Sigmoid colon (tissue), 6 donors: ENCODE measurements at regions not wholly inside any gene's neighbourhood (a gene's known extent, or its start where the extent isn't known, plus 50 kb on each side); places are given as distances from the start of the nearest gene placed in this dataset.

Experiments
- DNase-seq: peaks from one replicate; pipeline ENCODE4 v3.0.0-alpha.2; 2019
- H3K27ac ChIP-seq, 4 donors: fragments of 200-600 bp; sonication (generic); one replicate each; pipeline ENCODE4 v1.5.1; 2016 to 2019; ENCODE audit warnings: mild to moderate bottlenecking in 1 of 4
- H3K27me3 ChIP-seq, 3 donors: fragments of 200-600 bp; sonication (generic); one replicate each; pipeline ENCODE4 v1.5.1; 2019; ENCODE audit warnings: mild to moderate bottlenecking in 1 of 3
- H3K36me3 ChIP-seq, 4 donors: fragments of 200-600 bp; sonication (generic); one replicate each; pipeline ENCODE4 v1.5.1; 2016 to 2019
- H3K4me1 ChIP-seq, 4 donors: fragments of 200-600 bp; sonication (generic); one replicate each; pipeline ENCODE4 v1.5.1; 2017 to 2019
- H3K4me3 ChIP-seq, 4 donors: fragments of 200-600 bp; sonication (generic); one replicate each; pipeline ENCODE4 v1.5.1; 2017 to 2019; ENCODE audit warnings: mild to moderate bottlenecking in 2 of 4, moderate library complexity in 1 of 4
- H3K9me3 ChIP-seq, 4 donors: fragments of 200-600 bp in 3 of 4; sonication (generic) in 3 of 4; one replicate each; pipeline versions ENCODE4 v1.5.1 to v1.6.1; 2013 to 2019
- CTCF ChIP-seq, 4 experiments: fragments of 450-650 bp in 3 of 4; fragments of 200-600 bp in 1 of 4; IDR thresholded peaks; one replicate each; pipeline ENCODE4 v1.5.1; 2016 to 2019; ENCODE audit warnings: antibody characterized with exemption in 4 of 4, mild to moderate bottlenecking in 3 of 4, moderate library complexity in 2 of 4
- EP300 ChIP-seq, 4 donors: sonication (generic); formaldehyde crosslinking; IDR thresholded peaks; one replicate each; pipeline ENCODE4 v1.6.1; 2017; ENCODE audit warnings: antibody characterized with exemption in 4 of 4
- POLR2A ChIP-seq, 2 donors: fragments of 450-650 bp; IDR thresholded peaks; one replicate each; pipeline ENCODE4 v1.6.1; 2016; ENCODE audit warnings: antibody characterized with exemption in 2 of 2, mild to moderate bottlenecking in 2 of 2, moderate library complexity in 2 of 2
- POLR2AphosphoS5 ChIP-seq, 4 donors: sonication (generic); formaldehyde crosslinking; IDR thresholded peaks; one replicate each; pipeline ENCODE4 v1.6.1; 2017; ENCODE audit warnings: antibody characterized with exemption in 4 of 4
- WGBS, 2 donors: extraction: QIAGEN DNeasy Blood & Tissue Kit; methylation state at CpG; one replicate each; pipeline ENCODE4 v1.1.7; 2013; 5-methylcytosine and 5-hydroxymethylcytosine counted together
- intact Hi-C: fragments of 100-400 bp; cut with DNase I; formaldehyde crosslinking; loops from one replicate; pipeline ENCODE4 v1.15.1; 2023
- donor health status: healthy with polysubstance abuse.
- donor health status: healthy.

- no peak for DNase-seq
- intact Hi-C loops = no loop called here
- 66 to 92% methylated on average over 1 of the region's 1 CpG for WGBS, 2 donors
Measured at GRCh38 chr4:82171531-82172155, 202.1 kb downstream of the HNRNPD start.

GRCh38 chr4:82149750-82150149 is 224.0 kb downstream of the HNRNPD start:
- TF ChIP-seq POLR2AphosphoS5 (IDR thresholded peaks at IDR 0.05) = no peak
- no peak for TF ChIP-seq CTCF (IDR thresholded peaks at IDR 0.05)
- TF ChIP-seq POLR2A (IDR thresholded peaks at IDR 0.05) = no peak
- no peak for TF ChIP-seq EP300 (IDR thresholded peaks at IDR 0.05)
- no peak overlapping the region for H3K4me3 ChIP-seq
- no peaks in the 10 kb centered on the region for H3K36me3 ChIP-seq
- no peaks in the 10 kb centered on the region for H3K4me1 ChIP-seq
- intact Hi-C loops = no loop called here
- H3K27me3 ChIP-seq = no peaks in the 10 kb centered on the region
- DNase-seq = no peak
- peaks cover 0 to 3% (median 0%) of the 10 kb centered on the region in 4 donors for H3K9me3 ChIP-seq
- no peak overlapping the region for H3K27ac ChIP-seq

More at GRCh38 chr4:82171531-82172155, 202.1 kb downstream of the HNRNPD start:
- Histone ChIP-seq H3K36me3 (no peaks in the 10 kb centered on the region), H3K27ac (no peak overlapping the region), H3K4me3 (no peak overlapping the region), H3K9me3 (no peaks in the 10 kb centered on the region), H3K27me3 (no peaks in the 10 kb centered on the region), H3K4me1 (no peaks in the 10 kb centered on the region)
- TF ChIP-seq EP300 (IDR thresholded peaks at IDR 0.05) (no peak), POLR2A (IDR thresholded peaks at IDR 0.05) (no peak), POLR2AphosphoS5 (IDR thresholded peaks at IDR 0.05) (no peak), CTCF (IDR thresholded peaks at IDR 0.05) (no peak)

- Histone ChIP-seq H3K27me3 (no peaks in the 10 kb centered on the region), H3K4me1 (no peaks in the 10 kb centered on the region), H3K4me3 (no peak overlapping the region), H3K36me3 (no peaks in the 10 kb centered on the region), H3K27ac (no peak overlapping the region), H3K9me3 (no peaks in the 10 kb centered on the region)
- TF ChIP-seq EP300 (IDR thresholded peaks at IDR 0.05) = no peak
- TF ChIP-seq POLR2A (IDR thresholded peaks at IDR 0.05) = no peak
- TF ChIP-seq POLR2AphosphoS5 (IDR thresholded peaks at IDR 0.05) = no peak
- TF ChIP-seq CTCF (IDR thresholded peaks at IDR 0.05) = no peak
- DNase-seq = no peak
- intact Hi-C loops = no loop called here
- WGBS, 2 donors = 70 to 79% methylated on average over 3 of the region's 3 CpGs
Measured at GRCh38 chr4:82145850-82146249, 227.9 kb downstream of the HNRNPD start.

- Histone ChIP-seq H3K4me1 (no peaks in the 10 kb centered on the region), H3K27ac (no peak overlapping the region), H3K27me3 (no peaks in the 10 kb centered on the region), H3K9me3 (no peaks in the 10 kb centered on the region), H3K4me3 (no peak overlapping the region), H3K36me3 (no peaks in the 10 kb centered on the region)
- intact Hi-C loops = no loop called here
- DNase-seq = no peak
- no peak for TF ChIP-seq POLR2AphosphoS5 (IDR thresholded peaks at IDR 0.05)
- TF ChIP-seq EP300 (IDR thresholded peaks at IDR 0.05) = no peak
- no peak for TF ChIP-seq CTCF (IDR thresholded peaks at IDR 0.05)
- TF ChIP-seq POLR2A (IDR thresholded peaks at IDR 0.05) = no peak
- WGBS, 2 donors = 19 to 79% methylated on average over 1 to 2 of the region's 2 CpGs
Measured at GRCh38 chr4:82140422-82140821, 233.4 kb downstream of the HNRNPD start.

DNA sequence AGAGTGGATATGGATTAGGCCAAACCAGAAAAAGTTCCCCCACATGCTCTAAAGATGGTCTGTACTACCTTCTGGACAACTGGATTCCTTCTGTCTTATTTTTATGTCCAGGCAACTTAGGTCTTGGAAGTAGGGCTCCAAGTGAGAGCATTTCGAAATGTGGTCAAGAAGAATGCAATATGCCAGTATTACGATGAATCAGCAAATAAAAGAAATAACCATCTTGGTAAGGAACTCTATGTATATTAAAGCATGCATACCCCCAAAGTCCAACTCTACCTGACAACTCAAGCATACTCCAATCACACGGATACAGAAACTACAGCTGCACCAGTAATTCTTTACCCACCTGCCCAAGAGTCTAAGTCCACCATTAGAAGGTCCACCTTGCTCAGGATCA is 234.5 kb downstream of the HNRNPD start:
- Histone ChIP-seq H3K27me3 (no peaks in the 10 kb centered on the region), H3K4me1 (no peaks in the 10 kb centered on the region), H3K9me3 (no peaks in the 10 kb centered on the region), H3K4me3 (no peak overlapping the region), H3K36me3 (no peaks in the 10 kb centered on the region), H3K27ac (no peak overlapping the region)
- no peak for DNase-seq
- 89 to 91% methylated on average over 3 of the region's 3 CpGs for WGBS, 2 donors
- intact Hi-C loops = no loop called here
- TF ChIP-seq CTCF (IDR thresholded peaks at IDR 0.05) (no peak), POLR2AphosphoS5 (IDR thresholded peaks at IDR 0.05) (no peak), EP300 (IDR thresholded peaks at IDR 0.05) (no peak), POLR2A (IDR thresholded peaks at IDR 0.05) (no peak)
